ENCODE measurements at regions not wholly inside any gene's neighbourhood (a gene's known extent, or its start where the extent isn't known, plus 50 kb on each side); places are given as distances from the start of the nearest gene placed in this dataset.
"Not testable (repeated sequence)": the region's sequence is repeated elsewhere in the genome, so short reads cannot be mapped to it uniquely, and the experiment has no call there.

GRCh38 chr20:12074111-12074655 lies 156.5 kb downstream of the BTBD3 start:
- DNase-seq (ENCODE audit: low spot score in 2 of 2) (no peak), ATAC-seq (no peak)

GRCh38 chr20:12076200-12076599 lies 158.5 kb downstream of the BTBD3 start:
- H3K27ac Mint-ChIP-seq: no peak overlapping the region
- ATAC-seq (no peak), DNase-seq (ENCODE audit: low spot score in 2 of 2) (no peak)
- no peak overlapping the region for H3K4me3 Mint-ChIP-seq
- no peaks in the 10 kb centered on the region for H3K4me1 Mint-ChIP-seq
- no peaks in the 10 kb centered on the region for H3K36me3 Mint-ChIP-seq
- peaks cover 30% of the 10 kb centered on the region for H3K9me3 Mint-ChIP-seq

More at GRCh38 chr20:12074111-12074655, 156.5 kb downstream of the BTBD3 start:
- Mint-ChIP-seq H3K4me3 (no peak overlapping the region), H3K36me3 (no peaks in the 10 kb centered on the region), H3K4me1 (no peaks in the 10 kb centered on the region), H3K27ac (no peak overlapping the region), H3K9me3 (peaks cover 21% of the 10 kb centered on the region)

- ATAC-seq (no peak), DNase-seq (ENCODE audit: low spot score in 2 of 2) (no peak)
- no peaks in the 10 kb centered on the region for H3K36me3 Mint-ChIP-seq
- no peaks in the 10 kb centered on the region for H3K4me1 Mint-ChIP-seq
- no peak overlapping the region for H3K4me3 Mint-ChIP-seq
- no peak overlapping the region for H3K27ac Mint-ChIP-seq
- peaks cover 29% of the 10 kb centered on the region for H3K9me3 Mint-ChIP-seq
Measured at GRCh38 chr20:12077875-12078274, 160.2 kb downstream of the BTBD3 start.

- H3K27ac Mint-ChIP-seq: no peak overlapping the region
- H3K36me3 Mint-ChIP-seq: no peaks in the 10 kb centered on the region
Measured at GRCh38 chr20:12079490-12079889, 161.8 kb downstream of the BTBD3 start.

GRCh38 chr20:12083269-12083668 lies 165.6 kb downstream of the BTBD3 start:
- peaks cover 27% of the 10 kb centered on the region for H3K9me3 Mint-ChIP-seq
- no peak for DNase-seq (ENCODE audit: low spot score in 2 of 2)
- no peak overlapping the region for H3K4me3 Mint-ChIP-seq
- H3K4me1 Mint-ChIP-seq: no peaks in the 10 kb centered on the region
- H3K27ac Mint-ChIP-seq: no peak overlapping the region
- ATAC-seq: no peak
- no peaks in the 10 kb centered on the region for H3K36me3 Mint-ChIP-seq

More at GRCh38 chr20:12079490-12079889, 161.8 kb downstream of the BTBD3 start:
- DNase-seq (ENCODE audit: low spot score in 2 of 2) (no peak), ATAC-seq (no peak)
- peaks cover 24% of the 10 kb centered on the region for H3K9me3 Mint-ChIP-seq
- H3K4me3 Mint-ChIP-seq: no peak overlapping the region
- no peaks in the 10 kb centered on the region for H3K4me1 Mint-ChIP-seq

GRCh38 chr20:12084482-12084881 lies 166.8 kb downstream of the BTBD3 start:
- H3K4me3 Mint-ChIP-seq: no peak overlapping the region
- no peak for DNase-seq (ENCODE audit: low spot score in 2 of 2)
- no peaks in the 10 kb centered on the region for H3K36me3 Mint-ChIP-seq
- H3K4me1 Mint-ChIP-seq: no peaks in the 10 kb centered on the region
- ATAC-seq: no peak
- H3K27ac Mint-ChIP-seq: no peak overlapping the region
- H3K9me3 Mint-ChIP-seq: peaks cover 27% of the 10 kb centered on the region

- Mint-ChIP-seq H3K4me1 (no peaks in the 10 kb centered on the region), H3K27ac (no peak overlapping the region), H3K36me3 (no peaks in the 10 kb centered on the region), H3K9me3 (peaks cover 20% of the 10 kb centered on the region), H3K4me3 (no peak overlapping the region)
- no peak for ATAC-seq
- no peak for DNase-seq (ENCODE audit: low spot score in 2 of 2)
Measured at GRCh38 chr20:12086359-12086758, 168.7 kb downstream of the BTBD3 start.

GRCh38 chr20:12090920-12091319 lies 173.2 kb downstream of the BTBD3 start:
- ATAC-seq: no peak
- no peaks in the 10 kb centered on the region for H3K4me1 Mint-ChIP-seq
- no peak overlapping the region for H3K27ac Mint-ChIP-seq
- H3K4me3 Mint-ChIP-seq: no peak overlapping the region
- no peak for DNase-seq (ENCODE audit: low spot score in 2 of 2)
- H3K9me3 Mint-ChIP-seq: peaks cover 20% of the 10 kb centered on the region
- no peaks in the 10 kb centered on the region for H3K36me3 Mint-ChIP-seq

- Mint-ChIP-seq H3K9me3 (peaks cover 14% of the 10 kb centered on the region), H3K4me1 (no peaks in the 10 kb centered on the region), H3K4me3 (no peak overlapping the region), H3K36me3 (no peaks in the 10 kb centered on the region), H3K27ac (no peak overlapping the region)
- no peak for DNase-seq (ENCODE audit: low spot score in 2 of 2)
- ATAC-seq: no peak
Measured at GRCh38 chr20:12093057-12093796, 175.5 kb downstream of the BTBD3 start.

- not testable (repeated sequence) for H3K36me3 Mint-ChIP-seq; H3K27ac Mint-ChIP-seq; ATAC-seq; H3K9me3 Mint-ChIP-seq; DNase-seq (ENCODE audit: low spot score in 2 of 2); H3K4me1 Mint-ChIP-seq; H3K4me3 Mint-ChIP-seq
Measured at GRCh38 chr20:12093797-12094190, 176.1 kb downstream of the BTBD3 start.

- H3K36me3 Mint-ChIP-seq: no peaks in the 10 kb centered on the region
- ATAC-seq (no peak), DNase-seq (ENCODE audit: low spot score in 2 of 2) (no peak)
- H3K27ac Mint-ChIP-seq: no peak overlapping the region
- H3K9me3 Mint-ChIP-seq: peaks cover 12% of the 10 kb centered on the region
- no peak overlapping the region for H3K4me3 Mint-ChIP-seq
- no peaks in the 10 kb centered on the region for H3K4me1 Mint-ChIP-seq
Measured at GRCh38 chr20:12095180-12095920, 177.7 kb downstream of the BTBD3 start.

- Mint-ChIP-seq H3K9me3 (peaks cover 13% of the 10 kb centered on the region), H3K27ac (no peak overlapping the region), H3K36me3 (no peaks in the 10 kb centered on the region), H3K4me1 (no peaks in the 10 kb centered on the region), H3K4me3 (no peak overlapping the region)
- no peak for DNase-seq (ENCODE audit: low spot score in 2 of 2)
- ATAC-seq: no peak
Measured at GRCh38 chr20:12098421-12098820, 180.7 kb downstream of the BTBD3 start.

- ATAC-seq: no peak
- Mint-ChIP-seq H3K9me3 (peaks cover 21% of the 10 kb centered on the region), H3K4me3 (no peak overlapping the region), H3K27ac (no peak overlapping the region), H3K4me1 (no peaks in the 10 kb centered on the region), H3K36me3 (no peaks in the 10 kb centered on the region)
- no peak for DNase-seq (ENCODE audit: low spot score in 2 of 2)
Measured at GRCh38 chr20:12108846-12109245, 191.2 kb downstream of the BTBD3 start.

GRCh38 chr20:12110274-12110673 lies 192.6 kb downstream of the BTBD3 start:
- H3K27ac Mint-ChIP-seq: no peak overlapping the region
- ATAC-seq: no peak
- H3K4me3 Mint-ChIP-seq: no peak overlapping the region
- no peak for DNase-seq (ENCODE audit: low spot score in 2 of 2)
- H3K36me3 Mint-ChIP-seq: no peaks in the 10 kb centered on the region
- H3K9me3 Mint-ChIP-seq: peaks cover 13% of the 10 kb centered on the region
- no peaks in the 10 kb centered on the region for H3K4me1 Mint-ChIP-seq

- Mint-ChIP-seq H3K9me3 (peaks cover 13% of the 10 kb centered on the region), H3K4me3 (no peak overlapping the region), H3K27ac (no peak overlapping the region), H3K36me3 (no peaks in the 10 kb centered on the region), H3K4me1 (no peaks in the 10 kb centered on the region)
- DNase-seq (ENCODE audit: low spot score in 2 of 2) (no peak), ATAC-seq (no peak)
Measured at GRCh38 chr20:12110711-12111110, 193.0 kb downstream of the BTBD3 start.

Measured in stimulated activated effector memory CD8-positive, alpha-beta T cell treated with anti-CD3 and anti-CD28 coated beads, Interleukin-12 subunit alpha, Interleukin-12 subunit beta, amount 100 ng/mL, for 72 hours (primary cell).